Hepatocyte (in vitro differentiated cells): ENCODE measurements at regions not wholly inside any gene's neighbourhood (a gene's known extent, or its start where the extent isn't known, plus 50 kb on each side); places are given as distances from the start of the nearest gene placed in this dataset.

Experiments
- CTCF ChIP-seq: fragments of 200-600 bp; sonication (generic); IDR thresholded peaks from 2 replicates; pipeline ENCODE4 v1.5.1; 2016; ENCODE audit warnings: antibody characterized with exemption, mild to moderate bottlenecking; ENCODE audit not compliant: poor library complexity
- EZH2 ChIP-seq: fragments of 200-600 bp; sonication (generic); IDR thresholded peaks from 2 replicates; pipeline ENCODE4 v1.6.1; 2016; ENCODE audit warnings: antibody characterized with exemption, mild to moderate bottlenecking, borderline replicate concordance
- EZH2phosphoT487 ChIP-seq: fragments of 200-600 bp; sonication (generic); IDR thresholded peaks from one replicate; pipeline ENCODE4 v1.6.1; 2018; ENCODE audit warnings: antibody characterized with exemption, mild to moderate bottlenecking, low read depth, moderate library complexity; ENCODE audit not compliant: unreplicated experiment, severe bottlenecking

GRCh38 chr11:39745401-39745800, 1714.1 kb downstream of the LRRC4C start:
- TF ChIP-seq EZH2phosphoT487 (no peak), CTCF (no peak), EZH2 (no peak)
